T47D (cell line): ENCODE measurements at regions not wholly inside any gene's neighbourhood (a gene's known extent, or its start where the extent isn't known, plus 50 kb on each side); places are given as distances from the start of the nearest gene placed in this dataset.

Experiments
- DNase-seq, 2 experiments: peaks; one replicate each; pipeline versions ENCODE4 v3.0.0 to v3.0.0-alpha.2; 2011 to 2012; ENCODE audit warnings: low read depth in 1 of 2, low spot score in 1 of 2
- JUND ChIP-seq: IDR thresholded peaks from 2 replicates; pipeline ENCODE4 v1.6.1; 2012; ENCODE audit warnings: low read depth
- in situ Hi-C: cut with HindIII; loops from 2 replicates; pipeline ENCODE4 v1.10.0; 2016; ENCODE audit warnings: low sequenced_read_pairs, low pct_unique_long_range_greater_than_20kb

DNA sequence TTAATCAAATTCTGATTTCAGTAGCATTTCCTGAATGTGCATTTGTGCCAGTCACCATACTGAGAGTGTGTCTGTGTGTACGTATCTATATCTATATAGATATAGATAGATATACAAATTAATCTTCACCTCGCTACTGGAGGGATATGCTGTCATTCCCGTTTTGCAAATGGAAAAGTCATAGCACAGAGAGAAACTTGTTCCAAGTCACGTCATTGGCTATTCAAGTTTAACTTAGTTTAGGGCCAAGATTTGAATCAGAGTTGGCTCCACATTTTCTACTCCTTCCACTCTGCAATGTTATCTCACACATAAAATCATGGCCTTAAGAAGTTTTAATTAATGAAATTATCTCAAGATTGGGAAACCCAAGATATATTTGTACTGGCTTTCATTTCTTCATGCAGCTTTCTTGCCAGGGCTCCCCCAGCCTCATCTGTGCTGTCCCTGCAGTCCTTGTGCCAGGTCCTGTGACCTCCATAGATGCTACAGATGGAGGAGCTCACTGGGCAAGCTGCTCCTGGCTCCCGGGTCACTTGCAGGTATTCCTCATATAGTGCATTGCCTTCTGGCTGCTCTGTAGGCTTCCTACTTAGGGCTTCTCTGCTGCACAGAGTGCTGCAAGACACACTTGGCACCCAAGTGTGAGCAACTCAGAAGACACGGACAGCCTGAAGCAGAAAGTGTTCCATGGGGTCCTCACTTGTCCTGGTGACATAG lies 245.8 kb downstream of the KCNS3 start:
- no peak for TF ChIP-seq JUND
- in situ Hi-C loops = no loop called here
- DNase-seq = peak in 1 of 2 experiments; percentile 67

DNA sequence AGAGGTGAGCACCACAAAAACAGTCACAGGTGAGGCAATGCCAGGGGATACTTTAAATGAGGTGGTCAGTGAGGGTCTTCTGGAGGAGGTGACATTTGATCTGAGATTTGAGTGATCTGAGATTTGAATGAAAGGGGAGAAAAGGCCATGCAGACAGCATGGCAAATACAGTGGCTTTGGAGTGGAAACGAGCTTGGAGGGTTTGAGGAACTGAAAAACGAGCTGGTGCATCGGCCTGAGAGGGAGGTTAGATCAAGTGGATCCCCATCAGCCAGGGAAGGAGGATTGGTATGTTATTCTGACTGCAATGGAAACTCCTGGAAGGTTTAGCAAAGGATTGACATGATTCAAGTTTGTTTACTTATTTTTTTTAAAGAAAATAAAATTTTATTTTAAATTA lies 245.1 kb downstream of the KCNS3 start:
- TF ChIP-seq JUND = no peak
- in situ Hi-C loops = no loop called here

DNA sequence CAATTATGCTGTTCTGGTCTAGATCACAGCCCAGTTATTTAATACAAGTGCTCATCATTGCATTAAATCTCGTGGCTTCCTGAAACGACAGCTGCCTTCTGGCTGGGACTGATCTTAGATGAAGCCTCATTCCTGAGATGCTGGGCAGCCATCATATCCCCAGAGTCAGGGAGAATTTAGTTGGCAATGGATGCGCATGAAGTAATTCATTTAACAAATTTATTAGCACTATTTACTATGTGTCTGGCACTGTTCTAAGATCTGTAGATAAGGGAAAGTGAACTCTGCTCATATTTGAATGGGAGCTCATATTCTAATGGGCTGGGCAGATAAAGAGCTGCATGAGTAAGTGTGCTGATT lies 244.7 kb downstream of the KCNS3 start:
- in situ Hi-C loops = no loop called here
- DNase-seq = peak in 1 of 2 experiments; percentile 56

More for the DNA sequence above, 245.1 kb downstream of the KCNS3 start:
- DNase-seq = no peak

DNA sequence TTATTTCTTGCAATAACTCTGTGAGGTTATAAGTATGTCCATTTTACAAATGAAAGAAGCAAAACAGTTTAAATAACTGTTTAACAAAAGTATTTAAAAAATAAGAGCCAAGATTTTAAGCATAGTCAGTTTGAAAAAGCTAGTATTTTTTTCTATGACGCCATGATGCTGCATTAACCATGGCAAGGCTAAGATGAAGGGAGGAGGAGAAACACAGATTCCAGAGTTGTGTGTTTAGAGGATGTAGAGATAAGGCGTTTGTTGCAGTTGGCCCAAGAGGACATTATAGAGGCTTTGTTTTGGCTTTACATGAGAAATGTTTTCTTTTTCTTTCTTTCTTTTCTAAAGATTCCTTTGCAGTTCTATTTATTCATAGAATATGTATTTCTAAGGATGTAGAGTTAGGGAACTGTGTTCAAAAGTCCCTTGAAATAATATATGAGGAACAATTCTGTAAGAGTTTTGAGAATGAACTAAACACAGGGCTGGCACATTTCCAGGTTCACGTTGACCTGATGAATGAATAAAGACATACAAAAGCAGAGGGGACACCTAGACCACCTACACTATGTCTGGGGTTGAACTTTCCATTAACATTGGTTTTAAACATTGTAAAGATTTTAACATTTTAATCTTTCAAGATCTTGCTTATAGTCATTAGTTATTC lies 244.2 kb downstream of the KCNS3 start:
- DNase-seq = peak in 1 of 2 experiments; percentile 44
- in situ Hi-C loops = no loop called here
- no peak for TF ChIP-seq JUND

More for the DNA sequence above, 244.7 kb downstream of the KCNS3 start:
- TF ChIP-seq JUND = no peak

GRCh38 chr2:18119883-18120282 lies 241.4 kb downstream of the KCNS3 start:
- no peak for DNase-seq
- TF ChIP-seq JUND = no peak
- in situ Hi-C loops = no loop called here

DNA sequence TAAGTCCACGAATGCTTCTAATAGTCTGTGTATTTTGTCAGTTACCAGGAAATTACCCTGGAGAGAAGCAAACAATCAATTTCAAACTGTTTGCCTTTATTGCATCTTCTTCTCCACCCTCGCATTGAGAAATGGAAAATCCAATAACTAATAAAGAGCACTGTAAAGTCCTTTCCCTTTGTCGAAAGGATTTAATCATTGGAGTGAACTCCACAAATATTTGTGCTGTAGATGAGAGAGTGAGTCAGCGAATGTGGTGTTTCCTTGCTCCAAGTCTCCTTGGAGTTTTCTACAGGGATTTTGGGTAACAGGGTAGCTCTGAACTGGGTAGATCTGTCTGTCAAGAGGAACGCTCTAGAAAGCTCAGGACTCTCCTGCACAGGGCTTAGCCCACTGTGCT lies 240.2 kb downstream of the KCNS3 start:
- no peak for TF ChIP-seq JUND
- peak; percentile 4 to 30 for DNase-seq
- in situ Hi-C loops = no loop called here

DNA sequence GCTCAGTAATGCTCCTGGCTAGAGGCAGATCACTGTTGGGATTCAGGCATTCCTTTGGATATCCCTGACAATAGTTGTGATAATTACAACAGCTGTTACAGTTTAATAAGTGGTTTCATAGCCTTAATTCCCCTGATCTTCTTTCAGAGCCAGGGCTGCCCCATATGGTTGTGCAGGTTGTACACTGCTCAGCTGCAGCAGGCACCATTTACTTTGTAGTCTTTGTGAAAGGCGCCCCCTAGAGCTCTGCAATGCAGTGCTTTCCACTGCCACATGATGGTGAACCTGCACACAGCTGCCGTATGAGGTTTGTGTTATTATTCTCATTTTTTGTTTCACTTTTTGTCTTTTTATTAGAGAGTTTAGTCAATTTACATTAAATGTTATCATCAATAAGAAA lies 239.1 kb downstream of the KCNS3 start:
- in situ Hi-C loops = no loop called here
- peak in 1 of 2 experiments; percentile 48 for DNase-seq
- TF ChIP-seq JUND = no peak

DNA sequence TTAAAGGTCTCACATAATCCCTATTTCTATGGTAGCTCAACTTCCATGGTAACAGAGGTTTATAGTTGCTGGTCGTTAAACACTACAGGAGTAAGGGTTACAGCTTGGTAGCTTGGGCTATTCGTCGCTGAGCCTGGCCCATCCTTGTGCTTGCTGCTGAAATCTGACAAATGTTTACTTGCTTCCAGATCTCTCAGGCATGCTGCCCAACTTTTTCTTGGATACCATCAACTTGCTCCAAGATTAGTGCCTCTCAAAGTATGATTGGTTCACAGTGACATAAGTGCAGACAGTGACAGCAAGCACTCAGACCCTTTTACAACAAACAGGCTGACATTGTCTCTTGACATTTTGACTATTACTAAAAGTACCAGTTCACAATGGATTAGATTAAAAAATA lies 231.8 kb downstream of the KCNS3 start:
- in situ Hi-C loops = no loop called here
- TF ChIP-seq JUND = no peak
- DNase-seq = no peak

DNA sequence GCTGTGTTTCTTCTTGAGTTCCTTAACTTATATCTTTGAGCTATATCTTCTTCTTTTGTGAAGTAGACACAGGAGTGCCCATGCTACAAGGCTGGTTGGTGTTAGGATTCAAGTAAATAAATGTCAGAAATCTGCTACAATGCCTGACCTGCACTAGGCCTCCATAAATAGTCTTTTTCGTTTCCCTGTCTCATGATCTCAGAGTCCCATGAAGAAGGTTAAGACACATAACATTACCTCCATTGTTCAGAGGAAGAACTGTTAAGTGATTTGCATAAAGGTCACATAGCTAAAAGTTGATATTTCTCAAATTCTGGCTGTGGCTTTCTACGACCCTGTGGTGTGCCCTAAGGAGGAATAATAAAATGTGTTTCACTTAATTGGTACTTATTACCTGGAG lies 228.4 kb downstream of the KCNS3 start:
- DNase-seq = no peak
- in situ Hi-C loops = no loop called here
- no peak for TF ChIP-seq JUND

DNA sequence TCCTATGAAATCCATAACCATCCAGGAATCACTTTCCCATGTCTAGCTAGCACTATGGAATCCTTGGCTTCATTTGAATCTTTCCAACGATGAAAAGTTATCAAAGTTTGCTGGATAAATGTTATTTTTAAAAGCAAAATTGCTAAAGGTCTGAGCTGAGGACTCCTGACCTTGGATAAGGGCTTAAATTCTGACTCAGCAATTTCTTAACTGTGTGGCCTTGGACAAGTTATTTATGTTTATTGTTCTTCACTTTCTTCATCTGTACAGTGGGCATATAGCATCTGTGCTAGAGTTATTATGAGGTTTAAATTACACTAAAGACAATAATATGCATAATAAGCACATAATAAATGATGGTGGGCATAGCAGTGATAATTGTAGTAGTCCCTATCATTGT lies 227.5 kb downstream of the KCNS3 start:
- in situ Hi-C loops = no loop called here
- TF ChIP-seq JUND = no peak
- no peak for DNase-seq

DNA sequence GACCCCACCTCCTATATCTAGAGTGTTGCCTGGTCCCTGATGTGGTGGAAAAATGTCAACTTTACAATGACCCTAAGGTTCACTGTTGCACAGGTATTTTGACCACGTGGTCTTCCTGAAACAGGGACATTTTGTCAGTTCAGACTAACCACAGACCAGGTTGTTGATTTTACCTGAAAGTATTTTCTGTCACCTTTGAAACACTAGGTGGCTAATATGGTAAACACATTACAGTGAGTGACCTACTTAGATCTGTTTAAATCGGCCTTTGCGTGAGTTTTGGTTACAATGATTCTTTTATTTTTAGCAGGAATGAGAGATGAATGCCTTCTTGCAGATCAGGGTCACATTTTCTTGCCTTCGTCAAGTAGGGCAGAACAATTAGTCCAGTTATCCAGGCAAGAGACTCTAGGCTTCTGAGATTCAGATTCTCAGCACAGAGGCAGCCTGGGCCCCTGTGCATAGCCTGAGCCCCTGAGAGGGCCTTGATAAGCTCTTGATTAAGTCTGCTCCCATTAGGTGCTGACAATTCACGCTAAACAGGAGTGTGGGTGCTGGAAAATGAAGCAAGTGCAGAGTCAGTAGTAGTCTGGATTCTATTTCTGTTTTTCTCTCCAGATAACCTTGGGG lies 226.2 kb downstream of the KCNS3 start:
- TF ChIP-seq JUND = no peak
- in situ Hi-C loops = no loop called here
- DNase-seq = no peak

GRCh38 chr2:18096836-18097405 lies 218.5 kb downstream of the KCNS3 start:
- in situ Hi-C loops = no loop called here
- TF ChIP-seq JUND = no peak
- no peak for DNase-seq

GRCh38 chr2:18094277-18094676 lies 215.8 kb downstream of the KCNS3 start:
- in situ Hi-C loops = no loop called here
- no peak for TF ChIP-seq JUND
- DNase-seq = no peak
